Neural cell (in vitro differentiated cells): ENCODE measurements at regions not wholly inside any gene's neighbourhood (a gene's known extent, or its start where the extent isn't known, plus 50 kb on each side); places are given as distances from the start of the nearest gene placed in this dataset.

Experiments used
- POLR2AphosphoS5 ChIP-seq: IDR thresholded peaks from 2 replicates; pipeline ENCODE4 v1.6.1; 2012
- RAD21 ChIP-seq: fragments of 450-650 bp; conservative IDR thresholded peaks from 2 replicates; pipeline ENCODE4 v1.6.1; 2014; ENCODE audit warnings: antibody characterized with exemption, mild to moderate bottlenecking, moderate library complexity
- SMC3 ChIP-seq: fragments of 450-650 bp; conservative IDR thresholded peaks from 2 replicates; pipeline ENCODE4 v1.6.1; 2014; ENCODE audit warnings: antibody characterized with exemption, mild to moderate bottlenecking, moderate library complexity; ENCODE audit not compliant: poor library complexity
- TF ChIP-seq, protein P1 (sequence below): fragments of 450-650 bp; IDR thresholded peaks from 2 replicates; pipeline ENCODE4 v1.5.1; 2014; ENCODE audit warnings: antibody characterized with exemption, mild to moderate bottlenecking, moderate library complexity; ENCODE audit not compliant: poor library complexity, severe bottlenecking
- TF ChIP-seq, protein P2 (sequence below): IDR thresholded peaks from 2 replicates; pipeline ENCODE4 v1.6.1; 2012; ENCODE audit warnings: borderline replicate concordance

DNA sequence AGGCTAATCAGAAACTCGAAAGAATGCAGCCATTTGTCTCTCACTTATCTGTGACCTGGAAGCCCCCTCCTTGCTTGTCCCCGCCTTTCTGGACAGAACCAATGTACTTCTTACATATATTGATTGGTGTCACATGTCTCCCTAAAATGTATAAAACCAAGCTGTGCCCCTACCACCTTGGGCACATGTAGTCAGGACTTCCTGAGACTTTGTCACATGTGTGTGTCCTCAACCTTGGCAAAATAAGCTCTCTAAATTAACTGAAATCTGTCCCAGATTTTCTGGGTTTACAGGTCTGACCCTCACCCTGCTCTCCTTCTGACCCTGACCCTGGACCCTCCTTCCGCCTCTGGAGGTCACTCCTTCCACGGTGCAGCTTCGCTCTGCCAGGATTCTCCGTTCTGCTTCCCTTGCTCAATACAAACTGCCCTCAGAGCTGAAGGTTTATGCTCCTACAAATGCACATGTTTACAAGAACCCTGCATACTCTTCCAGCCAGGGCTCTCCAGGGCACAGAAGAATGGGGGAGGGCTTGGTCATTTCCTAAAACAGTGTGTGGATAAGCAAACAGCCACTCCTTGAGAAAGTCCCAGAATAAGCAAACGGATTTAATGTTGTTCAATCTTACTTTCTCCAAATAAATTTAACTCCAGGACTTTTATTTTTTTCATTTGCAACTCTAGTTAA lies 160.5 kb downstream of the ACTL8 start:
- no peak for TF ChIP-seq POLR2AphosphoS5
- TF ChIP-seq, protein P1, sequence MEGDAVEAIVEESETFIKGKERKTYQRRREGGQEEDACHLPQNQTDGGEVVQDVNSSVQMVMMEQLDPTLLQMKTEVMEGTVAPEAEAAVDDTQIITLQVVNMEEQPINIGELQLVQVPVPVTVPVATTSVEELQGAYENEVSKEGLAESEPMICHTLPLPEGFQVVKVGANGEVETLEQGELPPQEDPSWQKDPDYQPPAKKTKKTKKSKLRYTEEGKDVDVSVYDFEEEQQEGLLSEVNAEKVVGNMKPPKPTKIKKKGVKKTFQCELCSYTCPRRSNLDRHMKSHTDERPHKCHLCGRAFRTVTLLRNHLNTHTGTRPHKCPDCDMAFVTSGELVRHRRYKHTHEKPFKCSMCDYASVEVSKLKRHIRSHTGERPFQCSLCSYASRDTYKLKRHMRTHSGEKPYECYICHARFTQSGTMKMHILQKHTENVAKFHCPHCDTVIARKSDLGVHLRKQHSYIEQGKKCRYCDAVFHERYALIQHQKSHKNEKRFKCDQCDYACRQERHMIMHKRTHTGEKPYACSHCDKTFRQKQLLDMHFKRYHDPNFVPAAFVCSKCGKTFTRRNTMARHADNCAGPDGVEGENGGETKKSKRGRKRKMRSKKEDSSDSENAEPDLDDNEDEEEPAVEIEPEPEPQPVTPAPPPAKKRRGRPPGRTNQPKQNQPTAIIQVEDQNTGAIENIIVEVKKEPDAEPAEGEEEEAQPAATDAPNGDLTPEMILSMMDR, result no peak
- no peak for TF ChIP-seq SMC3
- TF ChIP-seq, protein P2, sequence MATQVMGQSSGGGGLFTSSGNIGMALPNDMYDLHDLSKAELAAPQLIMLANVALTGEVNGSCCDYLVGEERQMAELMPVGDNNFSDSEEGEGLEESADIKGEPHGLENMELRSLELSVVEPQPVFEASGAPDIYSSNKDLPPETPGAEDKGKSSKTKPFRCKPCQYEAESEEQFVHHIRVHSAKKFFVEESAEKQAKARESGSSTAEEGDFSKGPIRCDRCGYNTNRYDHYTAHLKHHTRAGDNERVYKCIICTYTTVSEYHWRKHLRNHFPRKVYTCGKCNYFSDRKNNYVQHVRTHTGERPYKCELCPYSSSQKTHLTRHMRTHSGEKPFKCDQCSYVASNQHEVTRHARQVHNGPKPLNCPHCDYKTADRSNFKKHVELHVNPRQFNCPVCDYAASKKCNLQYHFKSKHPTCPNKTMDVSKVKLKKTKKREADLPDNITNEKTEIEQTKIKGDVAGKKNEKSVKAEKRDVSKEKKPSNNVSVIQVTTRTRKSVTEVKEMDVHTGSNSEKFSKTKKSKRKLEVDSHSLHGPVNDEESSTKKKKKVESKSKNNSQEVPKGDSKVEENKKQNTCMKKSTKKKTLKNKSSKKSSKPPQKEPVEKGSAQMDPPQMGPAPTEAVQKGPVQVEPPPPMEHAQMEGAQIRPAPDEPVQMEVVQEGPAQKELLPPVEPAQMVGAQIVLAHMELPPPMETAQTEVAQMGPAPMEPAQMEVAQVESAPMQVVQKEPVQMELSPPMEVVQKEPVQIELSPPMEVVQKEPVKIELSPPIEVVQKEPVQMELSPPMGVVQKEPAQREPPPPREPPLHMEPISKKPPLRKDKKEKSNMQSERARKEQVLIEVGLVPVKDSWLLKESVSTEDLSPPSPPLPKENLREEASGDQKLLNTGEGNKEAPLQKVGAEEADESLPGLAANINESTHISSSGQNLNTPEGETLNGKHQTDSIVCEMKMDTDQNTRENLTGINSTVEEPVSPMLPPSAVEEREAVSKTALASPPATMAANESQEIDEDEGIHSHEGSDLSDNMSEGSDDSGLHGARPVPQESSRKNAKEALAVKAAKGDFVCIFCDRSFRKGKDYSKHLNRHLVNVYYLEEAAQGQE, result no peak
- no peak for TF ChIP-seq RAD21
